Activated CD4-positive, alpha-beta T cell treated with anti-CD3 and anti-CD28 coated beads, Interleukin-2, Interleukin-6, amounts not matched to agents 100 ng/mL and 50 ng/mL, durations not matched to agents 16 hours and 8 hours (primary cell): ENCODE measurements at regions not wholly inside any gene's neighbourhood (a gene's known extent, or its start where the extent isn't known, plus 50 kb on each side); places are given as distances from the start of the nearest gene placed in this dataset.

Experiments
- DNase-seq: peaks from one replicate; pipeline ENCODE4 v3.0.0-alpha.2; 2020

- no peak for DNase-seq
Measured at GRCh38 chr5:123885081-123885480, 373.1 kb downstream of the CSNK1G3 start.

- no peak for DNase-seq
Measured at GRCh38 chr5:123882965-123883345, 371.0 kb downstream of the CSNK1G3 start.

DNA sequence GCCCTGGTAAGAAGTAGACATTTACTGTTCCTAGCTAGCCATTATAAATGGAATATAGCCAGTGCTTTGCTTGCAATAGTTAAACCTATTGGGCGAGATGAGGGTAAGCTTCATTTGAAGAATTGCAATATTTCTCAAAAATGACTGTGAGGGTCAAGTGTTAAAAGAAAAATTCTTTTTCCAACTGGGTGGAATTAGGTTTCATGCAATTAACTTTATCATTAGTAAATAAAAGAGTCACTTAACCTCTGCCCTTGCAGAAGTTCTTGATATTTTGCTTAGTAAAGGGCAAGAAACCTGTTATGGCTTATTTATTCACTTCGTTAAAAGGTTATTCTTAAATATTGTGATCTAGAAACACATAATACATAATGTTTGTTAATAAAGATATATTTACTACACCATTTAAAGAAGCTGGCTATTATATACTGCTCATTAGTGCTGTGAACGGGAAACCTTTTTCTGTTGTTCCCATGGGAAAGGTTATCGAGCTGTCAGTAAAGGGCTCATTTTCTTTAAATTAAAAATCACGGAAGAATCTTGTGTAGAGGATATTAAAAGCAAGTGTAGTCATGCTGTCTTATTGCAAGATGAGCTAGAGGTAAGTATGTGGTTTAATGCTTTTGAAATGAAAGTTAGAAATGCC, 370.5 kb downstream of the CSNK1G3 start:
- no peak for DNase-seq

- no peak for DNase-seq
Measured at GRCh38 chr5:123881759-123882244, 369.8 kb downstream of the CSNK1G3 start.

DNA sequence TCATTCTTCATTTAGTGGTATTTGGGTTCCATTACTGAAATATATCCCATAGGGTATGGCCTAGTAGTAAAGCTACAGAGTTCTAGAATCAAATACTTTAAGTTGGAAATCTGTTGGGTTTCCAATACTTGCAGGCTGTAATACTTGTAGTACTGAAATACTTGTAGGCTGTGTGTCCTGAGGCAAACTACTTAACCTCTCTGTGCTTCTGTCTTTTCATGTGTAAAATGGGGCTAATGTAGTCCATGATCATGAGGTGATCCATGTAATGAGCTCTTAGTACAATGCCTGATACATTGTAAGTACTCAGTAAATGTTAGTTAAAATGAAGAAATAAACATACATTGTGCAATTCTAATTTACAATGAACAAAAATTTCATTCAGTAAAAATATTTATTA, 368.9 kb downstream of the CSNK1G3 start:
- no peak for DNase-seq

DNA sequence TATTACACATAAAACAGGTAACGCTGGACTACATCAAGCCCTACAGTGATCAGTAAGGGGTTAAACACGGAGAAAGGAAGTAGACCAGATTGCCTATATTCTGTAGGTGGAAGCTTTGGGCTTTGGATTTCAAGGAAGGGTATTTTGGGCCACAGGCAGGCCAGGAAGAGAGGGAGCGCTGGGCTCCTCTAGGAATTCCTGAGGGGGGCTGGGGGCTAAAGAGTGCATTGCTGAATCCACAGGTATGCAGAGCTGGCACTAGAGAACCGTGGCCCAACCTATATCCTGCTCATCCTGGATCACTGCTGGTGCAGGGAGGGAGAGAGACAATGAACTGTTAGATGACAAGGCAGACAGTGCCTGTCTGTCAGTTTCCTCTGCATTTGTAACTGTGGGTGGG, 367.1 kb downstream of the CSNK1G3 start:
- no peak for DNase-seq

DNA sequence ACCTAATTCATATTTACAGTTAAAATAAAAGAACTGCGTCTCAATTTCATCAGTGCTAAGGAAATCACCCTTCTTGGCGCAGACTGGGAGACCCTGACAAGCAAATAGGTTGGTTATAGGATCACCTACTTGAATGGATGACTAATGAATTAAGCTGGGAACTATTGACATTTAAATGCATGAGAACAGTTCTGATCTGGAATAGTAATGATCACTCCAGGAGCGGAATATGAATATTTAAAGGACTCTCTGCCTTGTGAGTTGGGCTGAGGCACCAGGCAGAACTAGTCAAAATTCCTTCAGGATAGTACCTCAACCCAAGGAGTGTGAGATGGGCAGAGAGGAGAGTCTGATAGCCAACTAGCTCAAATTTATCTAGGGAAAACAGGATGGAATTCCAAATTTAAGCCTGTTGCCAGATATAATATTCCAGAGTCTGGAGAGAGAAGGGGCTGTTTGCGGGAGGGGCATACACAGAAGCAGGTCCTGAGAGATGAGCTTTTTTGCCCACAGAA, 364.4 kb downstream of the CSNK1G3 start:
- DNase-seq: no peak

DNA sequence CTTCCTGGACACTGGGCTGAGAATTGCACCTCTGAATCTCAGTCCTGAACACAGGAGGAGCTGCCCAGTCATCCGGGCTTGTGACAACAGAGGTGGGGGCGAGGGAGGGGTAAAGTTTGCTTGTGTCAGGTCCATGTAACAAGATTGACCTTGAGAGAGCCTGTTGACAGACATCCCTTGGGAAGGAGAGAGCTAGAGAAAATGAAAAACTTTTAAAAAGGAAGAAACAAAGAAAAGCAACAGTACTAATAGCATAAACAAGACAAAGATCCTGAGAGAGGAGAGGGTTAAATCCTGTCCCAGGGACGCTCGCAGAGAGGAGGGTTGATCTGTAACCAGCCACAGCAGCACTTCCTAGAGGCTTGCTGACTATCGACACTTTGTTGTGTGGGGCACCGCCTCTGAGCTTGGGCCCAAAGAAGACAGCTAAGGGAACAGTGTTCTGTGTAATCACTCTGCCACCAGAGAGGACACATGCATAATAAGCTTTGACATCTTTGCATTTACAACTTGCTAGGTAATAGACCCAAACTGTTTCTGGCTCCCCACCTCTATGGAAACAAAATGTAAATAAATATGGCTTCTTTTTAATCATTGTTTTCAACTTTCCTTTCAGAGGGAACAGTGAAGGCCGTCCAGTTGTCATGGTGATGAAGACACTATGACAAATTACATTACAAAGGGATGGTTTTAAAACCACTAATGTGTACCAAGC, 363.7 kb downstream of the CSNK1G3 start:
- no peak for DNase-seq

- no peak for DNase-seq
Measured at GRCh38 chr5:123874600-123875201, 362.7 kb downstream of the CSNK1G3 start.

- no peak for DNase-seq
Measured at GRCh38 chr5:123873846-123874245, 361.9 kb downstream of the CSNK1G3 start.

GRCh38 chr5:123871373-123871772, 359.4 kb downstream of the CSNK1G3 start:
- DNase-seq: no peak

GRCh38 chr5:123868881-123869280, 356.9 kb downstream of the CSNK1G3 start:
- no peak for DNase-seq

DNA sequence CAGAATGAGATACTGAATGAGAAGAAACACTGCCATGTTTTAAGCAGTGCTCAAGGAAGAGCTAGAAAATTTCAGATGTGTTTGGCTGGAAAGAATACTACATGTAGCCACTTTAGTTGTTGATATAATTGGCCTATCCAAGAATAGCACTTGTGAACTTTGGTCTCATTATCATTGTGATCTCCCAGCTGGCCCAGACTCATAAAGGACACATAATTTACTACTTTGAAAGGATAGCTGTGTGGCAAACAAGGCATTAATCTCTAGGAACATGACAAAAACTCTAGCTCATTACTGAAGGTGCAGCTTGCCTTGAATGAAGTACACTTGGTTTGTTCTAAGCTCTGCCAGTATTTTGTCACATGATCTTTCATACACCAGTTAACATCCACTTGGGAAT, 356.3 kb downstream of the CSNK1G3 start:
- DNase-seq: no peak

- DNase-seq: no peak
Measured at GRCh38 chr5:123865641-123866040, 353.7 kb downstream of the CSNK1G3 start.

- no peak for DNase-seq
Measured at GRCh38 chr5:123864578-123864977, 352.6 kb downstream of the CSNK1G3 start.

GRCh38 chr5:123858938-123859337, 347.0 kb downstream of the CSNK1G3 start:
- DNase-seq: no peak

DNA sequence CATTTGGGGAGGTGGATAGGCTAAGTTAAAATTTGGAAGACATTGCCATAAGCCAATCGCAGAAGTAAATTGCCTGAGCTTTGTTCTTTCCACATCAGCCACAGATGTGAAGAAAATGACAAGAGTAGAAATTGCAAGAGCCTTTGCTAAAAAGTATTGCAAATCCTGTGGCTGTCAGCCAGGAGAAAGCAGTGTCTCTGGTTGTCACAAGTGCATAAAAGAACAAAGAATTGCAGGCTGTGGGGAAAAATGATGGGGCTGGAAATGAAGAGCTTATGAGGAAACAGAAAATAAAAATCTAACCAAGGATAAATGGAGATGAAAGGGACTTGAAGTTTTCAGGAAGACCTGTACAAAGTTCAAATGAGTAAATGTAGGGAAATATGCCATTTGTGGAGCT, 344.8 kb downstream of the CSNK1G3 start:
- no peak for DNase-seq

DNA sequence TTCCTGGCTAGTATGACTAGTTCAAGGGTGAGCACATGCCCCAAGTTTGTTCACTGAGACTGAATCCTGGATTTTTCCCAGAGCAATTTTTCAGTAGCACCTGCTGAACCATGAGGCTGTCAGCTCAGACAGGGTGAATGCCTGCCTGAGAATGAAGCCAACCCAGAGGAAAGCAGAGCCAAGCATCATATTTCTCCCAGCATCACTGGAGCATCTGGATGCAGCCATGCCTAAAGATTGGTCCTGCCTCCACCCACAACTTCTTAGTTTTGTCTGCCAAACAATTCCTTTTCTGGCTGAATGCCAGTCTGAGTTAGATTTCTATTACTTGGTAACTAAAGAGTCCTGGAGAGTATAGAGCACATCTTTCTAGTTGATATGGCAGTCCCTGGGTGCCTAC, 343.6 kb downstream of the CSNK1G3 start:
- DNase-seq: no peak

DNA sequence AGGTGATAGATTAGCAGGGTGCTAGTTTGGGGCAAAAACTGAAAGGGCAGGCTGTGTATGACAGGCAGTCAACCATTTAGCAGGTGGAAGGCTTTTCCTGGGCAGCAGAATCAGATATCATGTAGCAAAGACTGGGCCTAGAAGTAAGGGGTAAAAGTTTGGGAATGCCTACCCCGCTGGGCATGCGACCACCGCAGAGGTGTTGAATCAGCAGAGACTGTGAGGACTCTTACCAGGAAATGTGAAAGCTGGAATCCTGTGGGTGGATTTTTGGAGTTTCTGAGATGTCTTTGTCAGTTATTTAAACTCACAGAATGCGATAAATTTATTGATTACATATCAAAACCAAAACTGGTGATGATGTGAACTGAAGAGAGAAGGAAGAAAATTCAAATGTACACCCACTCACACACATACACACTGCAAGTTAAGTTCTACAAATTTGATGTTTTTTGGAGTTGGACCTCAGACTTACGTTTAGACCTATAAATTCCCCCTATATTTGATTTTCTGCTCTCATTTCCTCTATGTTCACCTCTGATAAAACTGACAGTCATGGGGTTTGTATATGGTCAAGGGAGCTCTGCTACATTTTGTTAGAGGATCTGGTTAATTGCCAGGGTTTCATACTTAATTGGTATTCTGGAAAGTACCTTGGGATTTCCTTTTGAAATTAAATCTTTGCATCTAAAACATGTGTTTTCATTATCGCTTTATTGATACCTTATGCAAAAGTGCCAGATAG, 333.6 kb downstream of the CSNK1G3 start:
- DNase-seq: no peak

GRCh38 chr5:123844873-123845272, 332.9 kb downstream of the CSNK1G3 start:
- no peak for DNase-seq

DNA sequence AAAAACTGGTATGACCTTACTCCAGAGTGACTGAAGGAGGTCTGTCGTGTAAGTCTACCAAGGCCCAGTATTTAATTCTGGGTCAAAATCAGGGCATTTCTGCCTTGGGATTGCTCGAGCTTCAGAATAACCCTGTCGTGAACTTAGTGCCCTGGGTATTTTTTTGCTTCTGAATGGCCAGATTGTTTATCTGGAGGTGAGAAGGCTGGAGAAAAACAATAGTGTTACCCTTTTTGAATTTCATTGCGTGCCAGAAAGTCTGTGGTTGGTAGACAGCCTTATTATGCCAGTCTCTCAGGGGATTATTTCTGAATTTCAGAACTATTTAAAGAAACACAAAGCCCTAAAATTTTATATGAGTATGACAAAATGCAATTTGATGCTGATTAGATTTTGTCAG, 323.4 kb downstream of the CSNK1G3 start:
- no peak for DNase-seq

- no peak for DNase-seq
Measured at GRCh38 chr5:123830575-123830974, 318.6 kb downstream of the CSNK1G3 start.

DNA sequence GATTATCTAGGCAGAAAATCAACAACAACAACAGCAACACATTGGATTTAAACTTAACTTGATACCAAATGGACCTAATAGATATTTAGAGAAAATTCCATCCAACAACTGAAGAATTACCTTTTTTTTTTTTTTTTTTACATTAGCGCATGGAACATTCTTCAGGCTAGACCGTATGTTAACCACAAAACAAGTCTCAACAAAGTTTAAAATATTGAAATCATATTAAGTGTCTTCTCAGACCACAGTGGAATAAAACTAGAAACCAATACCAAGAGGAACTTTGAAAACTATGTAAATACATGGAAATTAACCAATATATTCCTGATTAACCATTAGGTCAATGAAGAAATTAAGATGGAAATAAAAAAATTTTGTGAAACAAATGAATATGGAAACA, 315.8 kb downstream of the CSNK1G3 start:
- no peak for DNase-seq
